HG02870 (cell line): ENCODE measurements at regions not wholly inside any gene's neighbourhood (a gene's known extent, or its start where the extent isn't known, plus 50 kb on each side); places are given as distances from the start of the nearest gene placed in this dataset.
"Not testable (repeated sequence)": the region's sequence is repeated elsewhere in the genome, so short reads cannot be mapped to it uniquely, and the experiment has no call there.

Experiments
- ATAC-seq: cut with Tn5 transposase; IDR thresholded peaks from one replicate; pipeline ENCODE4 v1.9.1; 2021; ENCODE audit warnings: mild to moderate bottlenecking, moderate library complexity; ENCODE audit not compliant: unreplicated experiment

GRCh38 chr6:150299873-150300485 is 68.8 kb upstream of the IYD start:
- ATAC-seq = no peak

DNA sequence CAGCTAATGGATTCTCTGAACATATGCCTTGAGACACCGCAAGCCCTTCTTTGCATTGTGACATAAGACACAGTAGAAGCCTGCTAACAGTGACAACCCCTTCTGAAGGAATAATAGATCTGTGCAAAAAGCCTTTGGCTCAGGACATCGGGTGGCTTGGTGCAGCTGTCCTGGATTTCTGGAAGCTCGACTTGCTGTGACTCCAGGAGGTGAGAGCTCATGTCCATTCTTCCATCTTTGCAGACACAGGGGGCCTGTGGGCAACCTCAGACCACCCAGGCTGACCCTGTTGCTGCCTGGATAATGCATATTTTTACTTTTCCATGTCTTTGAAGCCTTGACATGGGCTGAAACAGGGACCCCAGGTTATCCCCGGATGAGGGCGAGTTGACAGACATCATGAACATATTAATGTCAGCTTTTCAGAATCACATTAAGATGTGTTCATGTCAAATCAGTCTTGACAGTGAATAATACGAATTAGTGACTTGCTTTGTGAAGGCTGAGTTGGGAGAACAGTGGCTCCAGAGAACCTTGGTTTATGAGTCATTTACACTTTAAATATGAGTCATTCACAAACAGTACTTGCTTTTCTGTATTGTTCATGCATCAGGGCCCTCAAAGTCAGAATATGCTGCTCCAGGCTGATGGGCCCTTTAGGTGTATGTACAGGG is 66.8 kb upstream of the IYD start:
- ATAC-seq = peak; percentile 99

DNA sequence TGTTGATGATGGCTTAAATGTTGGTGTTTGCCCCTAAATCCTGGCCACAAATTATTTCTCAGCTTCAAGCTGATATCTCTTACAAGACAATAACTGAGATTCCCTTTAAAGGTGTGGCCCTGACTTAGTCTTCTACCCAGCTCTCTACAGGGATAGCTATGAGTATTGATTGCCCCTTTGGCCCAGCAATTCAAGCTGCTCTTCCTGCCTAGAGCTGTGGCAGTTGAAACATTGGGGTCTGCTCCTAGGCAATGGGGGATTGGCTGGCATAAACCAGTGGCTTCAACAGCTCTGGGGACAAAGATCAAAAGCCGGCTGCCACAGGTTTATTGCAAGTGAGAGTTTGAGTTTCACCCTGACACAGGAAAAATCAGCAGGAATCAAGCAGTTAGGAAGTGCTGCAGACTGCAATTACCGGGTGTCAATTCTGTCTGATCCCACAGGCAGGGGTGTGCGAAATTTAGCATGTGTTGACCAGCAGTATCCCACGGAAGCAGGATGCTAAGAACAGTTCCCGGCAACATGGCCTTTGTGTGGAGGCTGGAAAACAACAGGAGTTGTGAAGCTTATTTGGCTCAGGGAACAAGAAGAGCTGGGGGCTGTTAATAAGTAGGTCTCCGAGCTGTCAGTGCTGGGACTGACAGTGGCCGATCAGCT is 66.2 kb upstream of the IYD start:
- no peak for ATAC-seq

DNA sequence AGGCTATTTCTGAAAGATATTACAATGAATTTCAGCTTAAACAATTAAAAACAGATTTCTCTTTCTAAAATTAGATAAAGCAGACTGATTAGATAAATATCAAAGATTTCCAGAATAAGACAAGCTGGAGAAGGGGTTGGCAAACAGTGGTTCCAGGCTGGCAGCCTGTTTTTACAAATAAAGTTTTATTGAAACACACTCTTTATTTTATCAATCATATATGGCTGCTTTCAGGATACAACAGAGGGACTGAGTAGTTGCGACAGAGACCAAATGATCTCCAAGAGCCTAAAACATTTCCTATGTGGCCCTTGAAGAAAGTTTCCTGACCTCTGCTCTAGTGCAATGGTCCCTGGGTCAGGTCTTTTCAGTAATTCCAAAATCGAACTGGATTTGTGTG is 65.6 kb upstream of the IYD start:
- ATAC-seq = no peak

DNA sequence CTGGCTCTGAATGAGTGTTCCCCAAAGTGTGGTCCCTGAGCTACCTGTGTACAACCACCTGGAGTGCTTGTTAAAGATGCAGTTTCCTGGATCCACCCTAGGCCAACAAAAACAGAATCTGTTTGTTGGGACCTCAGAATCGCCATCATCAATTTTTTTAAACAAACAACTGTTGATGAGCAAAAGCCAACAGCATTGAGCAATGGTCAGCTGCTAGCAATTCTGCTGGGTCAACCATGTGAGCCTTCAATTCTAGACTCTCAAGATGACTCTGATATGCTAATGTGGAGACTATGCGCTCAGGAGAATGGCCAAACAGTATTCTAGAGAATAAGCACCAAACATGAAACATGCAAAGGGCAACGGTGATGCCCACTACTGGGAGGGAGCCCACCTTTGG is 64.4 kb upstream of the IYD start:
- no peak for ATAC-seq

- ATAC-seq = no peak
Measured at GRCh38 chr6:150306290-150306689, 62.5 kb upstream of the IYD start.

DNA sequence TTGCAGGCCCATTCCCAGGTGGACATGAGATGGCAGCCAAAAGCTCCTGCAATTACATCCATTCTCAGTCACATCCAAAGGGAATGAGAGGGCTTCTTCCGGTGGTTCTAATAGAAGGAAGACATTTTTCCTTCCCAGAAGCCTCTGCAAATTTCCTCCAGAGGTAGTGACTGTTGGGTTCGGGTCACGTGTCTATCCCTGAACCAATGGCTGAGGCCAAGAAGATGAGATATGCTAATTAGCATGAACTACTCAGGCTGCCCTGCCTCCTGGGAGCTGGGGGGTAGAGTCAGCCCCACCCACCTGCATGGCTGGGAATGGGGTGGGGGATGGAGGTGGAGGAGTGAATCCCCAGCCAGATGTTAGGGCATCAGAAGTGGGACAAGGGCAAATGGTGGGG is 61.3 kb upstream of the IYD start:
- ATAC-seq = no peak

DNA sequence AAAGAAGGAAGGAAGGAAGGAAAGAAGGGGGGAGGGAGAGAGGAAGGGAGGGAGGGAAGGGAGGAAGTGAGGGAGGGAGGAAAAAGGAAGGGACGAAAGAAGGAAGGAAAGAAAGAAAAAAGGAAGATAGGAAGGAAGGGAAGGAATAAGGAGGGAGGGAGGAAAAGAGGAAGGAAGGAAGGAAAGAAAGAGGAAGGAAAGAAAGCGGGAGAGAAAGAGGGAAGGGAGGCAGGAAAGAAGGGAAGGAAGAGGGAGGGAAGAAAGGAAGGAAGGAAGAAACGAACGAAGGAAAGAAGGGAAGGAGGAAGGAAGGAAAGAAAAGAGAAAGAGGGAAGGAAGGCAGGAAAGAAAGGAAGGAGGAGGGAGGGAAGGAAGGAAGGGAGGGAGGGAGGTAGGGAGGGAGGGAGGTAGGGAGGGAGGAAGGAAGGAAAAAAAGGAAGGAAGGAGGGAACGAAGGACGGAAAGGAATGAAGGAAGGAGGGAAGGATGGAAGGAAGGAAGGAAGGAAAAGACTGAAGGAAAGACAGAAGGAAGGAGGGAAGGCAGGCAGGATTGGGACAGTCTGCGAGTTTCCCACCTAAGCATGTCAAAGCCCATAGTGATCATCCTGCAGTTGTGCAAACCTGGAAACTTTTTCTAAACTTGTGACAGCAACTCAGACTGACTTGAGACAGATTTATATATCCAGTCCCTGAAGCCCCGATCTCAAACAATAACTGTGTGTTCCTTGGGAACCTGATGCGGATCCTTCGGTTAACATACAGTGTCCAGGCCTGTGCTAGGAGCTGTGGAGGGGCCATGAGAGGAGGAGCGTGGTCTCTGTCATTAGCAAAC is 59.8 kb upstream of the IYD start:
- no peak for ATAC-seq

DNA sequence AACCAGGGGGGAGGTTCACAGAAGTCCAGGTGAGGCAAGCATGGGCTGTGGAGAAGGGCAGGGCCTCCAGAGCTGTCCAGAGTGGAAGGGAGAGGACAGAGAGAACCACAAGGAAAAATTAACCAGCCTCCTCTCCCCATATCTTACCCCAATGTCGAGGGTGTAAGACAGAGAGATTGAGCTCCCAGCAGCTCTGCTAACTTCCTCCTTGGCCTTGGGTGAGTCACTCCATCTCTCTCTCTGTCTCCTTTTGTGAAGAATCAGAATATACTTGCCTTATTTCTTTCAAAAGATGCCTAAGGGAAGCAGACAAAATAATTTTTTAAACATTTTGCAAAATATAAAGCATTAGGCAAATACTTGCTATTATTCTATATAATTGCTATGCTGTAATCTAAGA is 58.3 kb upstream of the IYD start:
- no peak for ATAC-seq

DNA sequence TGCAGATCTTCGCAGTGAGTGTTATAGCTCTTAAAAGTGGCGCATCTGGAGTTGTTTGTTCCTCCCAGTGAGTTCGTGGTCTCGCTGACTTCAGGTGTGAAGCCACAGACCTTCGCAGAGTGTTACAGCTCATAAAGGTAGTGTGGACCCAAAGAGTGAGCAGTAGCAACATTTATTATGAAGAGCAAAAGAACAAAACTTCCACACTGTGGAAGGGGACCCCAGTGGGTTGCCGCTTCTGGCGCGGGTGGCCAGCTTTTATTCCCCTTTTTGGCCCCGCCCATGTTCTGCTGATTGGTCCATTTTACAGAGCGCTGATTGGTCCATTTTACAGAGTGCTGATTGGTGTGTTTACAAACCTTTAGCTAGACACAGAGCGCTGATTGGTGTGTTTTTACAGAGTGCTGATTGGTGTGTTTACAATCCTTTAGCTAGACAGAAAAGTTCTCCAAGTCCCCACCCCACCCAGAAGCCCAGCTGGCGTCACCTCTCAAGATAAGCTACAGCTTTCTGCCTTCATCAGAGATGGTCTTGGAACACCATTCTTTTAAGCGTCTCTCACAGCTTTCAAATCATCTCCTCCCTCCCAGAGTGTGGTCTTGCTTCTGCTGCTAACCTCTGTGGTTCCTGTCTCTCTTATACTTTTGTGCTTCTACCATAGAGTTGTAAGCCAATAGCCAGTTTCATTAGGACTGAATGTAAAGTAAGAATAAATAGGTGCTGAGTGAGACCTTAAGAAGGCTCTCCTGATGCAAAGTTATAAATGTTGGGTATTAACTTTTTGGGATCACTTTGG is 57.5 kb upstream of the IYD start:
- ATAC-seq = not testable (repeated sequence)

GRCh38 chr6:150312395-150312794 is 56.4 kb upstream of the IYD start:
- ATAC-seq = no peak

GRCh38 chr6:150312844-150313584 is 55.8 kb upstream of the IYD start:
- ATAC-seq = no peak

DNA sequence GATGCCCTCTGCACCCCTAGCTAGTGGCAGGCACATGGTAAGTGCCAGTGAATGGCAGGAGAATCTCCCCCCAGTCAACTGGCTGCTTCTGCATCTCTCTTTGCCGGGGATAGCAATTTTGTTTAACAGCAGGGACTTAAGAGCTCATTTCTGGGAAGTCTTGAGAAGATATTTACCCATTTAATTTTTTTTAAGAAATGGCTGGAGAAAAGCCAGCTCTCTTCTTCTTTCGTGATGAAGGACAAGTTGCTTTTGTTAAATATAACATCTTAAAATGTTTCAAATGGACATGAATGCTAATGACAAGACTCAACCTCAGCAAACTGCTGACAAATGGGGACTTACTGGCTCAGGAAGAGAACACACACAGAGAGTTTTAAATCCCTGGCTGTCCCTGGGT is 55.0 kb upstream of the IYD start:
- no peak for ATAC-seq

DNA sequence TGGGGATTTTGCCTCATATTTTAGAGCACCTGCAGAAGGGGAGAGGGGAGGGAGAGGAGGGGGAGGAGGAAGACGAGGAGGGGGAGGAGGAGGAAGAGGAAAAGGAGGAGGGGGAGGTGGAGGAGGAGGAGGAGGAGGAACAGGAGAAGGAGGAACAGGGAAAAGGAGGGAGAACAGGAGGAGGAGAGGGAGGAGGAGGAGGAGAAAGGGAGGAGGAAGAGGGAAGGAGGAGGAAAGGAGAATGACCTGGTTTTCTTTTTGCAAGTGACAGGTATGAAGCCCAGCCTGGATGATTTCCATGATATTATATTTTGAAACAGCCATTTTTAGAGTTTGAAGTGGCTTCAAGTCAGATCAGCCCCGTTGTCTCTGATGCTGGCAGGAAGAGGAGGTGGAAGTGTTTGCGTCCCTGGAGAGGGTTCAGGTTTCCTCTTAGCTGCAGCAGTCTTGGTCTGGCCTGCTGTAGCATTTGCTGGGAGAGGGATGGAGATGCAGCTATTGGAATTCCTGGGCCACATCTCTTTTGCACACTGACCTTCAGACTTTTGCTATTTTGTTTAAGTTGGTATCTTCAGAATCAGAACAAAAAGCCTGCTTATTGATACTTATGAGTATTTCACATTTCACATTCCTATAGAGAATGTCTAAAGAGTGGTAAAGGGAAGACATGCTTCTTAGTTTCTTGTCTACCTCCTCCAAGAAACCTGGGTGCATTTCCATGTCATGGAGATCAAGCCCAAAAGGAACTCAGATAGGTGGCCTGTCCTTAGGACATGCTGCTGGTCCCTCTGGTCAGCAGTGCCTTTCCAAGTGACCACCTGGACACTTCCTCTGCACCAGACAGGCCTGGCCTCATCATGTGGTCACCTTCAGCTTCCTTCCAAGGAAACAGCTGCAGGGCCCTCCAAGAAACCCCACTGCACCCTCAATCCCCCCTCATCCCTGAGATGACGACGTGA is 54.3 kb upstream of the IYD start:
- no peak for ATAC-seq

DNA sequence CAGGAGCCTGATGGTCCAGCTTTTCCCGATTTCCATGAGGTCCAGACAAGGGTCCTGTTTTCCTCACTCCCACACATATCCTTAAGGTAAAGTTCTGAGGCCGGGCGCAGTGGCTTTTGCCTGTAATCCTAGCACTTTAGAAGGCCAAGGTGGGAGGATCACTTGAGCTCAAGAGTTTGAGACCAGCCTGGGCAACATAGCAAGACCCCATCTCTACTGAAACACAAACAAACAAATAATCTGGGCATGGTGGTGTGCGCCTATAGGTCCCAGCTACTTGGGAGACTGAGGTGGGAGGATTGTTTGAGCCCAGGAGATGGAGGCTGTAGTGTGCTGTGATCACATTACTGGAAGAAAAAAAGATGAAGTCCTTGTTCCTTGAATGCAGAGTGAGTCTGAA is 53.2 kb upstream of the IYD start:
- no peak for ATAC-seq

DNA sequence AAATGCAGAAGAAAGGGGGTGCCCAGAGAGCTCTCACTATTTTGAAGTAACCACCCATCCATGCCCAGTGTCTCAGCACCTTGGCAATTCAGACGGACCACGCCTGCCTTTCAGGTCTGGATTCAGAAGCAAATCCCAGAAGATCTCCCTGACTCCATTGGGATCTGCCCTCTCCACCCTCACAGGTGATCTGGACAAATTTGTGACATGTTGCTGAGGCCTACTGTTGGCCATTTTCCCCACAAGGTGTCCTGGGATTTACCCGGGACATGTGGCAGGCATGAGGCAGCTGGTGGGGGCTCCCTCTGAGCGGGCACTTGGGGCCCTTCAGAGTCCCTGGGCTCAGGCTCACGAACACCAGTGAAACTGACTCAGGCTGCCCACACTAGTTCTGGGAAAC is 51.9 kb upstream of the IYD start:
- ATAC-seq = no peak
